ENCODE measurements at regions not wholly inside any gene's neighbourhood (a gene's known extent, or its start where the extent isn't known, plus 50 kb on each side); places are given as distances from the start of the nearest gene placed in this dataset.

DNA sequence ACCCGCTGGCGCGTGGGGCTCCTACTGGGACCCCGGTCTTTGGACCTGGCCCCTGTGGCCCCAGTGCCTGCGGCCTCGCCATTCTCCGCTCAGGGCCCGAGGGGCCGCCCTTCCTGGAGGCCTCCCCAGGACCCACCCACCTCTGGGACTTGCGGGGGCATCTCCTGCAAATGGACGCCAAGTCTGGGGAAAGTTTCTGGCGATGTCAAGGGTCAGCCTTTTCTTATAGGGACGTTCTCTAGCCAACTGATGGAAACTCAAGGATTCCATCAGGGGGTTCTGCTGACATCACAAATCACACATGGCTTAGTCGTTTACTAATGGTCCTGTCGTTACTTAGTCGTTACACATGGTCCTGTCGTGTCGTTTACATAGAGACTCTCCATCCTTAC is 57.7 kb upstream of the RHOBTB1 start:
- TF ChIP-seq, protein P1, sequence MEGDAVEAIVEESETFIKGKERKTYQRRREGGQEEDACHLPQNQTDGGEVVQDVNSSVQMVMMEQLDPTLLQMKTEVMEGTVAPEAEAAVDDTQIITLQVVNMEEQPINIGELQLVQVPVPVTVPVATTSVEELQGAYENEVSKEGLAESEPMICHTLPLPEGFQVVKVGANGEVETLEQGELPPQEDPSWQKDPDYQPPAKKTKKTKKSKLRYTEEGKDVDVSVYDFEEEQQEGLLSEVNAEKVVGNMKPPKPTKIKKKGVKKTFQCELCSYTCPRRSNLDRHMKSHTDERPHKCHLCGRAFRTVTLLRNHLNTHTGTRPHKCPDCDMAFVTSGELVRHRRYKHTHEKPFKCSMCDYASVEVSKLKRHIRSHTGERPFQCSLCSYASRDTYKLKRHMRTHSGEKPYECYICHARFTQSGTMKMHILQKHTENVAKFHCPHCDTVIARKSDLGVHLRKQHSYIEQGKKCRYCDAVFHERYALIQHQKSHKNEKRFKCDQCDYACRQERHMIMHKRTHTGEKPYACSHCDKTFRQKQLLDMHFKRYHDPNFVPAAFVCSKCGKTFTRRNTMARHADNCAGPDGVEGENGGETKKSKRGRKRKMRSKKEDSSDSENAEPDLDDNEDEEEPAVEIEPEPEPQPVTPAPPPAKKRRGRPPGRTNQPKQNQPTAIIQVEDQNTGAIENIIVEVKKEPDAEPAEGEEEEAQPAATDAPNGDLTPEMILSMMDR (conservative IDR thresholded peaks at IDR 0.05): no peak
- no peak for TF ChIP-seq ZFX (IDR thresholded peaks at IDR 0.05)
